H1 (cell line): ENCODE measurements at regions not wholly inside any gene's neighbourhood (a gene's known extent, or its start where the extent isn't known, plus 50 kb on each side); places are given as distances from the start of the nearest gene placed in this dataset.

Experiments used
- PHF8 ChIP-seq: fragments of 200-600 bp; sonication (generic); conservative IDR thresholded peaks from 2 replicates; pipeline ENCODE4 v1.7.1; 2012; ENCODE audit warnings: low read depth, mild to moderate bottlenecking, inconsistent platforms, low read length, moderate library complexity

GRCh38 chr3:74434406-74434805, 180.1 kb downstream of the CNTN3 start (continued):
- no peak for TF ChIP-seq PHF8
